ENCODE measurements at regions not wholly inside any gene's neighbourhood (a gene's known extent, or its start where the extent isn't known, plus 50 kb on each side); places are given as distances from the start of the nearest gene placed in this dataset.

GRCh38 chr2:104340162-104340561, 513.8 kb upstream of the POU3F3 start:
- H3K27ac ChIP-seq: no peak overlapping the region
- no peak for TF ChIP-seq CTCF (conservative IDR thresholded peaks at IDR 0.05)

- TF ChIP-seq CTCF (conservative IDR thresholded peaks at IDR 0.05): no peak
These were observed 512.8 kb upstream of the POU3F3 start for GRCh38 chr2:104340879-104341828.

GRCh38 chr2:104344306-104344705, 509.6 kb upstream of the POU3F3 start:
- TF ChIP-seq CTCF (conservative IDR thresholded peaks at IDR 0.05): no peak
- no peak overlapping the region for H3K27ac ChIP-seq

More at GRCh38 chr2:104340879-104341828, 512.8 kb upstream of the POU3F3 start:
- no peak overlapping the region for H3K27ac ChIP-seq

- TF ChIP-seq CTCF (conservative IDR thresholded peaks at IDR 0.05): no peak
- H3K27ac ChIP-seq: no peak overlapping the region
These were observed 508.9 kb upstream of the POU3F3 start for GRCh38 chr2:104344985-104345384.

GRCh38 chr2:104358122-104358521, 495.8 kb upstream of the POU3F3 start:
- TF ChIP-seq CTCF (conservative IDR thresholded peaks at IDR 0.05): no peak
- H3K27ac ChIP-seq: no peak overlapping the region

GRCh38 chr2:104361414-104361813, 492.5 kb upstream of the POU3F3 start:
- H3K27ac ChIP-seq: no peak overlapping the region
- TF ChIP-seq CTCF (conservative IDR thresholded peaks at IDR 0.05): no peak

- no peak overlapping the region for H3K27ac ChIP-seq
- no peak for TF ChIP-seq CTCF (conservative IDR thresholded peaks at IDR 0.05)
These were observed 485.8 kb upstream of the POU3F3 start for GRCh38 chr2:104368089-104368488.
